BE2C (cell line): ENCODE measurements at regions not wholly inside any gene's neighbourhood (a gene's known extent, or its start where the extent isn't known, plus 50 kb on each side); places are given as distances from the start of the nearest gene placed in this dataset.

Experiments
- DNase-seq: peaks from one replicate; pipeline ENCODE4 v3.0.0-alpha.2; 2020
- H3K27me3 ChIP-seq: fragments of 250-450 bp; sonication (Bioruptor Pico); 2 replicates; pipeline ENCODE4 v1.5.1; 2020; ENCODE audit warnings: mild to moderate bottlenecking
- H3K36me3 ChIP-seq: fragments of 250-450 bp; sonication (Bioruptor Pico); 2 replicates; pipeline ENCODE4 v1.5.1; 2020; ENCODE audit warnings: mild to moderate bottlenecking
- H3K4me1 ChIP-seq: fragments of 250-450 bp; sonication (Bioruptor Pico); 2 replicates; pipeline ENCODE4 v1.5.1; 2020
- H3K4me3 ChIP-seq: 2 replicates; pipeline ENCODE4 v1.5.1; 2011; ENCODE audit warnings: low read depth, low read length
- H3K9me3 ChIP-seq: fragments of 250-450 bp; sonication (Bioruptor Pico); 2 replicates; pipeline ENCODE4 v1.5.1; 2020
- TF ChIP-seq, protein P1 (sequence below): IDR thresholded peaks from 2 replicates; pipeline ENCODE4 v1.5.1; 2012; ENCODE audit warnings: mild to moderate bottlenecking, low read depth, low read length

GRCh38 chr2:45134726-45135125 is 125.5 kb upstream of the SIX2 start:
- H3K4me3 ChIP-seq, result no peak overlapping the region
- no peak for DNase-seq
- no peaks in the 10 kb centered on the region for H3K9me3 ChIP-seq
- no peaks in the 10 kb centered on the region for H3K36me3 ChIP-seq
- H3K27me3 ChIP-seq, result no peaks in the 10 kb centered on the region
- H3K4me1 ChIP-seq, result no peaks in the 10 kb centered on the region
- TF ChIP-seq, protein P1, sequence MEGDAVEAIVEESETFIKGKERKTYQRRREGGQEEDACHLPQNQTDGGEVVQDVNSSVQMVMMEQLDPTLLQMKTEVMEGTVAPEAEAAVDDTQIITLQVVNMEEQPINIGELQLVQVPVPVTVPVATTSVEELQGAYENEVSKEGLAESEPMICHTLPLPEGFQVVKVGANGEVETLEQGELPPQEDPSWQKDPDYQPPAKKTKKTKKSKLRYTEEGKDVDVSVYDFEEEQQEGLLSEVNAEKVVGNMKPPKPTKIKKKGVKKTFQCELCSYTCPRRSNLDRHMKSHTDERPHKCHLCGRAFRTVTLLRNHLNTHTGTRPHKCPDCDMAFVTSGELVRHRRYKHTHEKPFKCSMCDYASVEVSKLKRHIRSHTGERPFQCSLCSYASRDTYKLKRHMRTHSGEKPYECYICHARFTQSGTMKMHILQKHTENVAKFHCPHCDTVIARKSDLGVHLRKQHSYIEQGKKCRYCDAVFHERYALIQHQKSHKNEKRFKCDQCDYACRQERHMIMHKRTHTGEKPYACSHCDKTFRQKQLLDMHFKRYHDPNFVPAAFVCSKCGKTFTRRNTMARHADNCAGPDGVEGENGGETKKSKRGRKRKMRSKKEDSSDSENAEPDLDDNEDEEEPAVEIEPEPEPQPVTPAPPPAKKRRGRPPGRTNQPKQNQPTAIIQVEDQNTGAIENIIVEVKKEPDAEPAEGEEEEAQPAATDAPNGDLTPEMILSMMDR, result no peak

GRCh38 chr2:45134014-45134413 is 124.8 kb upstream of the SIX2 start:
- no peaks in the 10 kb centered on the region for H3K27me3 ChIP-seq
- H3K4me1 ChIP-seq, result peaks cover 2% of the 10 kb centered on the region; the same call in 1 of the 2 replicates
- H3K4me3 ChIP-seq, result no peak overlapping the region
- TF ChIP-seq, protein P1, result no peak
- H3K9me3 ChIP-seq, result no peaks in the 10 kb centered on the region
- DNase-seq, result no peak
- no peaks in the 10 kb centered on the region for H3K36me3 ChIP-seq

DNA sequence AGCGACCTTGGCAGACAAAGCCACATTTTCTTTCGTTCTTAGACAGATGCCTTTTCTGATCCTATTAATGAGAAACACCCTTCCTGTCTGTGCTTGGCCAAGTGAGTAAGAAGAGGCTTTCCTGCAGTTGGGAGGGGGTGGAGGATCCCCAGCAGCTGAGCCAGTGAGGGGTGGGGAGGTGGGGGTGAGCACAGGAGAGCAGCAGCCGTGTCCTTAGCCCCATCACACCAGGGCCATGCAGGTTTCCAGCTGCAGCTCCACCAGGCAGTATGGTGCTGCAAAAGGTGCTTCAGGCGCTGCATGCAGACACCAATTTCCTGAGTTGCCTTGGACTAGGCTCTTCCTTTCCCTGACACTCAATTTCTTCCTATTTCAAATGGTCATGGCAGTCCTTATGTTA is 123.3 kb upstream of the SIX2 start:
- H3K27me3 ChIP-seq, result no peaks in the 10 kb centered on the region
- H3K4me3 ChIP-seq, result no peak overlapping the region
- no peaks in the 10 kb centered on the region for H3K9me3 ChIP-seq
- no peaks in the 10 kb centered on the region for H3K36me3 ChIP-seq
- peaks cover 9% of the 10 kb centered on the region for H3K4me1 ChIP-seq
- DNase-seq, result no peak
- TF ChIP-seq, protein P1, result no peak

GRCh38 chr2:45131587-45131986 is 122.3 kb upstream of the SIX2 start:
- Histone ChIP-seq H3K9me3 (no peaks in the 10 kb centered on the region), H3K36me3 (no peaks in the 10 kb centered on the region), H3K27me3 (no peaks in the 10 kb centered on the region), H3K4me1 (peaks cover 9% of the 10 kb centered on the region), H3K4me3 (no peak overlapping the region)
- TF ChIP-seq, protein P1, result no peak
- no peak for DNase-seq

- Histone ChIP-seq H3K4me3 (no peak overlapping the region), H3K36me3 (no peaks in the 10 kb centered on the region), H3K27me3 (no peaks in the 10 kb centered on the region), H3K9me3 (no peaks in the 10 kb centered on the region), H3K4me1 (peaks cover 9% of the 10 kb centered on the region)
- no peak for DNase-seq
- TF ChIP-seq, protein P1, result no peak
Observed at GRCh38 chr2:45130736-45131135, 121.5 kb upstream of the SIX2 start.

DNA sequence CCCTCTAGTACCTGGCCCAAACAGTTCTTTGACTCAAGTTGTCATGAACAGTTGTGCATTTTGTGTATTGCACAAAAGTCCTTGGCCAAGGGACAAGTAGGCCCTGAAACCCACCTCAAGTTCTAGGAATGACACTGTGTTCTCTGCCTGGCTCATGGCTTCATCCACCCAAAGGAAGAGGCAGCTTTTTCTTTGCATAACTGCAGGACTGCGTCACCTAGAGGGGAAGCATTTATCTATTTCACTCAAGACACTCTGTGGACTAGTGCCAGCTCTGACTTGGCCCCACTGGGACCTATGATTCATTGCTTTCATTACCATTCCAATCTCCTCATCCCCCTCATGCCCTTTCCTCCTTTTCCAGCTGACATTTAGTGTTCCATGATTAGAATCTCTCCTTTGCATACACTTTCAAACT is 119.3 kb upstream of the SIX2 start:
- Histone ChIP-seq H3K27me3 (no peaks in the 10 kb centered on the region), H3K9me3 (no peaks in the 10 kb centered on the region), H3K4me1 (peaks cover 9% of the 10 kb centered on the region), H3K4me3 (no peak overlapping the region), H3K36me3 (no peaks in the 10 kb centered on the region)
- peak; percentile 69 for DNase-seq
- TF ChIP-seq, protein P1, result peak; percentile 8; the same call in 1 of the 2 replicates
